Ramos (cell line): ENCODE measurements at regions not wholly inside any gene's neighbourhood (a gene's known extent, or its start where the extent isn't known, plus 50 kb on each side); places are given as distances from the start of the nearest gene placed in this dataset.
"Not testable (repeated sequence)": the region's sequence is repeated elsewhere in the genome, so short reads cannot be mapped to it uniquely, and the experiment has no call there.

Source experiments
- in situ Hi-C: fragments of 300-500 bp; cut with MboI; formaldehyde crosslinking; loops from one replicate; pipeline ENCODE4 v1.14.3; 2022; ENCODE audit warnings: low sequenced_read_pairs; ENCODE audit not compliant: unreplicated experiment

DNA sequence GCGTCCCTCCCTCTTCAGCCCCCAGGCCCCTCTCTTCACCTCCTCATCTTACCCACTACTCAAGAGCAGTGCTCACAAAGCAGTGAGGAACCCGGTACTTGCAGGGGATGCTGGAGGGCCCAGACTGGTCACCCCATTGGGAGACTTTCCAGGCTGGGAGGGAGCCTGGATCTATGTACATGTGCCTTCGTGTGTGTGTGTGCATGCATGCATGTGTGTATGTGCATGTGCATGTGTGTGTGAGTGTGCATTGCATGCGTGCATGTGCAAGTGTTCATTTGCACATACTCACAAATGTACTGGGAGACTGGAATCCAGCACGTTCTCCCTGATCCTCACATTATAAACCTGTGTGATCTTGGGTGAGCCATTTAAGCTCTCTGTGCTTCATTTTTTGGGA is 696.0 kb upstream of the EEF2KMT start:
- in situ Hi-C loops, result no loop called here

GRCh38 chr16:5791011-5791657 is 693.5 kb upstream of the EEF2KMT start:
- in situ Hi-C loops, result no loop called here

GRCh38 chr16:5790512-5790911 is 692.9 kb upstream of the EEF2KMT start:
- in situ Hi-C loops, result no loop called here

- in situ Hi-C loops, result no loop called here
Measured at GRCh38 chr16:5789033-5789432, 691.4 kb upstream of the EEF2KMT start.

- in situ Hi-C loops, result no loop called here
Measured at GRCh38 chr16:5781436-5781835, 683.8 kb upstream of the EEF2KMT start.

GRCh38 chr16:5776876-5777275 is 679.3 kb upstream of the EEF2KMT start:
- in situ Hi-C loops, result no loop called here

GRCh38 chr16:5775916-5776315 is 678.3 kb upstream of the EEF2KMT start:
- in situ Hi-C loops, result no loop called here

DNA sequence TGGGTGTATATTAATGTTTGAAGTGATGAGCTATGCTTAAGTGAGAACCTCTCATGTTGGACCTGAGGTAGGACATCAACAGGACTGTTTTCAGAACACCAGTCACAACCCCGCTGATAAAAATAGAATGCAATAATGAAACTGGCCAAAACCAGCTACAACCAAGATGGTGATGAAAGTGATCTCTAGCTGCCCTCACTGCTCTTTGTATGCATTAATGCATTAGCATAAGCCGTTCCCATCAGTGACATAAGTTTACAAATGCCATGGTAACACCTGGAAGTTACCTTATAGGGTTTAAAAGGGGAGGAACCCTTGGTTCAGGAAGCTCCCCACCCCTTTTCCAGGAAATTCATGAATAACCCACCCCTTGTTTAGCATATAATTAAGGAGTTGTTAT is 672.5 kb upstream of the EEF2KMT start:
- in situ Hi-C loops, result no loop called here

GRCh38 chr16:5769513-5769912 is 671.9 kb upstream of the EEF2KMT start:
- in situ Hi-C loops, result no loop called here

DNA sequence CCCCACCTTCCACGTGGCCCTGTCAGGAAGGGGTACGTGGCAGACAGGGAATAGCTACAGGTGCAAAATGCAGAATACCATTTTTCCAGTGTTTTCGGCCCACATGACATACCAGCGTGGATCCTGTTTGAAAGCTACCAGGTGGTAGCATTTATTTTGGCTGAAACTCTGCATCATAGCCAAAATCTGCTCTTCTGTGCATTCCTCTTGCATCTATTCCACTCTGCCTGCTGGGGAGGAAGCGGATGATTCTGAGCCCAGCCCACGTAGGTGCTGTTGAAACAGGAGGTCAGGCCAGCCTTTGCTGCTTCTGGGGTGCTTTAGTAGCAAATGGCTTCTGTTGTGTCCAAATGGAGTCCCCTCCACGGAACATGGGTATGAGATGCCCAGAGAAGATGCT is 670.9 kb upstream of the EEF2KMT start:
- in situ Hi-C loops, result no loop called here

GRCh38 chr16:5763176-5763575 is 665.6 kb upstream of the EEF2KMT start:
- in situ Hi-C loops, result no loop called here

DNA sequence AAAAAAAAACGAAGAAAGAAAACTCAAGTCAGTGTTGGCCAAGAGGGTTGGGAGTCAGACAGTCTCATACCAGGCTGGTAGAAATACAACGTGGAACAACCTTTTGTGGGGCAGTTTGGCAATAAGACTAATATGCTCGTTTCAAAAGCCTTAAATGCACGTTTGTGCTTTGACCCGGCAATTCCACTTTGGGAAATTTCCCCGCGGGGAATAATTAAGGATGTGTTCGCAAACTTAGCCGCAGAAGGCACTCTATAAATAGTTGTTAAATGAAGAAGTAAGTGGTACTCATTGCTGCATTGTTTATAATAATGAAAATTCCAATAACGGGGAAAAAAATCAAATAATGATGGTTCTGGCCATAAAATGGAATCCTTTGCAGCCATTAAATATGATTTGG is 664.8 kb upstream of the EEF2KMT start:
- in situ Hi-C loops, result no loop called here

- in situ Hi-C loops, result no loop called here
Measured at GRCh38 chr16:5761592-5761991, 664.0 kb upstream of the EEF2KMT start.

DNA sequence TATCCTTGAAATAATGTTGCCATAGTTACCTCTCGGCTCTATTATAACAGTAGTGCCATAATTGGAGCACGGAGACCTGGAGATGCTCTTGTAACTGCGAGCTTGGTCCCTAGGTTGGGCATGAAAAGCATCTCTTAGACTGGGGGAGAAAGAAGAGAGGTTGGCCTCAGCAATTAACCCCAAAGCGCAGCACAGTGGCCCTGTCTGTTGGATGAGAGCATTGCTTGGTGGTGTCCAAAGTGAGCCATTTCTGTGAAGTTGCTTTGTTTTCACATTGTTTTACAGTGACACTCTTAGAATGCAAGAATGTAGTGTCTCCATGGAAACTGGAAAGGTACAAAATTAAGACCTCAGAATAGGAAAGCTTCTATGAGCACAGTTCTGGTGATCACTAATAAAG is 660.7 kb upstream of the EEF2KMT start:
- in situ Hi-C loops, result no loop called here

GRCh38 chr16:5756969-5757368 is 659.4 kb upstream of the EEF2KMT start:
- in situ Hi-C loops, result no loop called here

DNA sequence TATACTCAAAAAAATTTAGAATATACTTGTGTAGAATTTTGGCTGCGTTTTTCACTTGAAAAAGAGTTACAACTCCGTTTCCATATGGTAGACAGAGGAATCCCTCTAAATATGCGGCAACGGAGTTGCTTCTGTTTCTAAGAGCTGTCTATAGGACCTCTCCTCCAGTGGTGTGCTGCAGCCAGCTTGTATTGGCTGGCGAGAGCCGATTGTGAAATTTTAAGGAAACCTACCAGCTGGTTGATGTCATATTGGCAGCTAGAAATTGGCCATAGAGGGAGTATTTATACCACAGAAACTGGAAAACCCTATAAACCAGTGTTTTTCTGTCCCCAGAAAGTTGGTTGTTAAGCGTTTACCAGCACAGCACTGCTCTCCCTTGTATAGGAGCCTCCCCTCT is 655.8 kb upstream of the EEF2KMT start:
- in situ Hi-C loops, result no loop called here

DNA sequence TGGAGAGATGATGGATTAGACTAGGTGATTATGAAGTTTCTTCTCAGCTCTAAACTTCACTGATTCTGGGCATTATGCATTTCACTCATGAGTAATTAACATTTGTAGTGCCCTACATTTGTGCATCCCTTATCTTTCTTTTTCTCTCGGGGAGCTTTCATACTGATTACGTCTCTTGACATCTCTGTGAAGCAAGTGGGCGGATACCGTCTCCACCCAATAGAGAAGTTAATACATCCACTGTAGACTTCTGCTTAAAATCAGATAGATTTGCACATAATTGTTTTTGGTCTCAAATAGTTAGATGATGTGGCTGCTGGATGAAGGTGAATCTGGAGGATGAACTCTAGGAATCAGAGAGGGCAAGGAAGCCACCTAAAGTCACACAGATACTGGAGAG is 653.6 kb upstream of the EEF2KMT start:
- in situ Hi-C loops, result no loop called here

DNA sequence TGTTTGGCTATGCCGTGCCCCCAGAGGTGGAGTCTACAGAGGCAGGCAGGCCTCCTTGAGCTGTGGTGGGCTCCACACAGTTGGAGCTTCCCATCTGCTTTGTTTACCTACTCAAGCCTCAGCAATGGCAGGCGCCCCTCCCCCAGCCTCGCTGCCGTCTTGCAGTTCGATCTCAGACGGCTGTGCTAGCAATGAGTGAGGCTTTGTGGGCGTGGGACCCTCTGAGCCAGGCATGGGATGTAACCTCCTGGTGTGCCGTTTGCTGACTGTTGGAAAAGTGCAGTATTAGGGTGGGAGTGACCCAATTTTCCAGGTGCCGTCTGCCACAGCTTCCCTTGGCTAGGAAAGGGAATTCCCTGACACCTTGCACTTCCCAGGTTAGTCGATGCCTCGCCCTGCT is 652.8 kb upstream of the EEF2KMT start:
- in situ Hi-C loops, result not testable (repeated sequence)

- in situ Hi-C loops, result no loop called here
Measured at GRCh38 chr16:5738586-5738985, 641.0 kb upstream of the EEF2KMT start.

DNA sequence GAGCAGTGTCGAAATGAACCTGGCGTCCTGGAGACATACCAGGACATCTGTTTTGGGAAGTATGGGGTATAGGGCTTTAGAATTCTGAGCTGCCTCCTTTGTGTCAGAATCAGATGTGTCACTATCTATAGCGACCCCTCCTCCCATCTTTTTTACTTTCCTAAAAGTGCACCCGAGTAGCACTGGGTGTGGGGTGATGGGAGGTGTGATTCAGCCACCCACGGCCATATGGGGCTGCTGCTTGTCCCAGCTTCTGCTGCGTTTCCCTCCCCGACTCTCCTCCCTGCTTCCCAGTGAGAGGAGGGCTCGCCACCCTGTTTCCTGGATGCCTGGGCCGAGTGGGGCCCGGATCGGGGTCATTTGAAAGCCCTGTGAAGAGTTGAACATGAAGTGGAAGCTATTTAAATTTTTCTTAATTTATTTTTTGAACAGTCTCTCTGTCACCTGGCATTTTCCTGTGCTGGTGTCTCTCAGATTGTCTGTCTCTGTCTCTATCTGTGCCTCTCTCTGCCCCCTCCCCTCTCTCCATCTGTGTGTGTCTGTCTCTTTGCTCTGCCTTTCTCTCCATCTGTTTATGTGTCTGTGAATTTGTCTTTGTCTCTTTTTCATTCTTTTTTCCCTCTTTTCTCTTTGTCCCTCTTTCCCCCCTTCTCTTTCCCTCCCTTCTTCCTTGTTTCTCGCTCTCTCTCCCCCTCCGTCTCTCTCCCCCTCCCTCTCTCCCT is 638.8 kb upstream of the EEF2KMT start:
- in situ Hi-C loops, result no loop called here

DNA sequence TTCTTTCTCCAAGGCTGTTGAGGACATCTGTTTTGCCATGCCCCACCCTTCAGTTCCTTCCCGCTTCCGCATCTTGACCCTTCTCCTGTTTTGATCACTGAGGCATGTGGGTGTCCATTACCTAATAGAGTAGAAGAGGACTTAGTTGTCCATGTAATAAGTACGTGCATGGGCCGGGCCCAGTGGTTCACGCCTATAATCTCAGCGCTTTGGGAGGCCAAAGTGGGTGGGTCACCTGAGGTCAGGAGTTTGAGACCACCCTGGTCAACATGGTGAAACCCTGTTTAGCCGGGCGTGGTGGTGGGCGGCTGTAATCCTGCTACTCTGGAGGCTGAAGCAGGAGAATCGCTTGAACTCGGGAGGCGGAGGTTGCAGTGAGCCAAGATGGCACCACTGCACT is 637.8 kb upstream of the EEF2KMT start:
- in situ Hi-C loops, result no loop called here

DNA sequence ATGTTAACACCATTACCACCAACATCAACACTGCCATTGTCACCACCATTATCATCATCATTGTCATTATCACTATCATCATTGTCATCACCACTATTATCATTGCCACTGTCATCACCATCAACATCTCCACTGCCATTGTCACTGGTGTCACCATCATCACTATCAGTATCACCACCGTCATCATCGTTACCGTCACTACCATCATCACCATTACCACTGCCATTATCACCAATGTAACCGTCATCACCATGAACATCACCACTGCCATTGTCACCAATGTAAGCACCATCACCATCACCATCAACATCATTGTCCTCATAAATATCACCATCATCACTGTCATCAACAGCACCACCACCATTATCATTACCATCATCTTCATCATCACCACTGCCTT is 633.2 kb upstream of the EEF2KMT start:
- in situ Hi-C loops, result no loop called here
